Fibroblast of lung (primary cell): ENCODE measurements at regions not wholly inside any gene's neighbourhood (a gene's known extent, or its start where the extent isn't known, plus 50 kb on each side); places are given as distances from the start of the nearest gene placed in this dataset.

Experiments
- DNase-seq, 2 donors: peaks; one replicate each; pipeline versions ENCODE4 v3.0.0 to v3.0.0-alpha.2; 2010; ENCODE audit warnings: low read depth in 2 of 2
- H2AFZ ChIP-seq: 2 replicates; pipeline ENCODE4 v1.5.1; 2012; ENCODE audit warnings: low read length, control low read depth, inconsistent platforms
- H3K27ac ChIP-seq: 2 replicates; pipeline ENCODE4 v1.5.1; 2011; ENCODE audit warnings: low read length, control low read depth; ENCODE audit not compliant: insufficient read depth
- H3K27me3 ChIP-seq: 2 replicates; pipeline ENCODE4 v1.5.1; 2011; ENCODE audit warnings: mild to moderate bottlenecking, low read length; ENCODE audit not compliant: control insufficient read depth, insufficient read depth
- H3K36me3 ChIP-seq: 2 replicates; pipeline ENCODE4 v1.5.1; 2011; ENCODE audit warnings: low read length; ENCODE audit not compliant: control insufficient read depth, insufficient read depth
- H3K4me1 ChIP-seq: 2 replicates; pipeline ENCODE4 v1.5.1; 2011; ENCODE audit warnings: low read length; ENCODE audit not compliant: control insufficient read depth, insufficient read depth; ENCODE audit errors: extremely low read depth
- H3K4me2 ChIP-seq: 2 replicates; pipeline ENCODE4 v1.5.1; 2011; ENCODE audit warnings: low read length, control low read depth; ENCODE audit not compliant: insufficient read depth; ENCODE audit errors: extremely low read depth
- H3K4me3 ChIP-seq, 4 experiments: fragments of 200-600 bp in 1 of 4; sonication (generic) in 1 of 4; replicated peaks in 1 of 4; 2 replicates each; pipeline ENCODE4 v1.5.1; 2011 to 2016; ENCODE audit warnings: low read length in 4 of 4, low read depth in 3 of 4, mild to moderate bottlenecking in 3 of 4, control low read depth in 2 of 4, inconsistent platforms in 1 of 4, mixed read lengths in 1 of 4; ENCODE audit not compliant: insufficient read depth in 1 of 4; ENCODE audit errors: control extremely low read depth in 1 of 4
- H3K79me2 ChIP-seq: 2 replicates; pipeline ENCODE4 v1.5.1; 2012; ENCODE audit warnings: mild to moderate bottlenecking, low read length, inconsistent platforms; ENCODE audit not compliant: control insufficient read depth, insufficient read depth
- H3K9ac ChIP-seq: 2 replicates; pipeline ENCODE4 v1.5.1; 2011; ENCODE audit warnings: mild to moderate bottlenecking, low read length, control low read depth; ENCODE audit not compliant: insufficient read depth
- H3K9me3 ChIP-seq: 2 replicates; pipeline ENCODE4 v1.5.1; 2012; ENCODE audit warnings: low read depth, low read length; ENCODE audit not compliant: control insufficient read depth, insufficient read depth
- H4K20me1 ChIP-seq: 2 replicates; pipeline ENCODE4 v1.5.1; 2011; ENCODE audit warnings: low read length; ENCODE audit not compliant: control insufficient read depth, insufficient read depth; ENCODE audit errors: extremely low read depth
- CTCF ChIP-seq, 2 donors: IDR thresholded peaks in 1 of 2; conservative IDR thresholded peaks in 1 of 2; 1 replicate in 1 of 2; 2 replicates in 1 of 2; pipeline ENCODE4 v1.5.1; 2011 to 2012; ENCODE audit warnings: low read length in 2 of 2, control low read depth in 1 of 2, inconsistent platforms in 1 of 2, low read depth in 1 of 2, mild to moderate bottlenecking in 1 of 2
- EZH2 ChIP-seq: IDR thresholded peaks from 2 replicates; pipeline ENCODE4 v1.5.1; 2012; ENCODE audit warnings: low read length, control low read depth, mild to moderate bottlenecking; ENCODE audit errors: missing control alignments

- no peaks in the 10 kb centered on the region for H3K27me3 ChIP-seq
- TF ChIP-seq CTCF (conservative IDR thresholded peaks at IDR 0.05 in 1 of 2, IDR thresholded peaks at IDR 0.05 in 1 of 2; ENCODE audit: low read depth in 1 of 2, low read length in 2 of 2): no peak
- no peak for TF ChIP-seq EZH2
- H3K4me2 ChIP-seq: no peak overlapping the region
- H3K27ac ChIP-seq: no peak overlapping the region
- H3K9me3 ChIP-seq: no peaks in the 10 kb centered on the region
- no peak overlapping the region for H3K4me3 ChIP-seq
- H2AFZ ChIP-seq: no peak overlapping the region
- H3K36me3 ChIP-seq: no peaks in the 10 kb centered on the region
- DNase-seq: no peak
- H3K9ac ChIP-seq: no peak overlapping the region
- H3K79me2 ChIP-seq: no peaks in the 10 kb centered on the region
- no peaks in the 10 kb centered on the region for H4K20me1 ChIP-seq
- H3K4me1 ChIP-seq: no peaks in the 10 kb centered on the region
Measured at GRCh38 chr6:10054672-10055071, 360.2 kb downstream of the TFAP2A start.

GRCh38 chr6:10051283-10051682 is 363.6 kb downstream of the TFAP2A start:
- H3K4me2 ChIP-seq: no peak overlapping the region
- H3K4me3 ChIP-seq: no peak overlapping the region
- no peaks in the 10 kb centered on the region for H3K79me2 ChIP-seq
- no peak overlapping the region for H2AFZ ChIP-seq
- no peaks in the 10 kb centered on the region for H3K27me3 ChIP-seq
- H3K36me3 ChIP-seq: no peaks in the 10 kb centered on the region
- H3K4me1 ChIP-seq: no peaks in the 10 kb centered on the region
- no peak overlapping the region for H3K27ac ChIP-seq
- TF ChIP-seq CTCF (conservative IDR thresholded peaks at IDR 0.05 in 1 of 2, IDR thresholded peaks at IDR 0.05 in 1 of 2; ENCODE audit: low read depth in 1 of 2, low read length in 2 of 2): no peak
- no peak for TF ChIP-seq EZH2
- no peaks in the 10 kb centered on the region for H3K9me3 ChIP-seq
- no peak overlapping the region for H3K9ac ChIP-seq
- H4K20me1 ChIP-seq: no peaks in the 10 kb centered on the region
- no peak for DNase-seq

- H3K9me3 ChIP-seq: no peaks in the 10 kb centered on the region
- no peak overlapping the region for H2AFZ ChIP-seq
- no peak for TF ChIP-seq EZH2
- no peak for TF ChIP-seq CTCF (conservative IDR thresholded peaks at IDR 0.05 in 1 of 2, IDR thresholded peaks at IDR 0.05 in 1 of 2; ENCODE audit: low read depth in 1 of 2, low read length in 2 of 2)
- no peak overlapping the region for H3K9ac ChIP-seq
- H4K20me1 ChIP-seq: no peaks in the 10 kb centered on the region
- H3K36me3 ChIP-seq: no peaks in the 10 kb centered on the region
- H3K4me1 ChIP-seq: no peaks in the 10 kb centered on the region
- no peaks in the 10 kb centered on the region for H3K79me2 ChIP-seq
- no peak overlapping the region for H3K4me2 ChIP-seq
- DNase-seq: no peak
- no peaks in the 10 kb centered on the region for H3K27me3 ChIP-seq
- H3K27ac ChIP-seq: no peak overlapping the region
- no peak overlapping the region for H3K4me3 ChIP-seq
Measured at GRCh38 chr6:10048370-10049297, 366.2 kb downstream of the TFAP2A start.
